Uterus (tissue), 3 donors: ENCODE measurements at regions not wholly inside any gene's neighbourhood (a gene's known extent, or its start where the extent isn't known, plus 50 kb on each side); places are given as distances from the start of the nearest gene placed in this dataset.
A peak's percentile ranks its signal among the peaks of the same experiment; 100 is the strongest.
"Not testable (repeated sequence)": the region's sequence is repeated elsewhere in the genome, so short reads cannot be mapped to it uniquely, and the experiment has no call there.

Experiments used
- DNase-seq, 2 donors: peaks; one replicate each; pipeline ENCODE4 v3.0.0-alpha.2; 2019 to 2020
- H3K27ac ChIP-seq, 2 donors: fragments of 200-600 bp; sonication (generic); 1 replicate in 1 of 2; 2 replicates in 1 of 2; pipeline ENCODE4 v1.5.1; 2016 to 2018
- H3K27me3 ChIP-seq, 2 donors: fragments of 200-600 bp; sonication (generic); one replicate each; pipeline ENCODE4 v1.5.1; 2018 to 2019; ENCODE audit warnings: control low read depth in 1 of 2
- H3K36me3 ChIP-seq, 2 donors: fragments of 200-600 bp; sonication (generic); one replicate each; pipeline ENCODE4 v1.5.1; 2019; ENCODE audit warnings: control low read depth in 1 of 2
- H3K4me1 ChIP-seq, 2 donors: fragments of 200-600 bp; sonication (generic); one replicate each; pipeline ENCODE4 v1.5.1; 2018 to 2019; ENCODE audit warnings: control low read depth in 1 of 2
- H3K4me3 ChIP-seq, 2 donors: fragments of 200-600 bp; sonication (generic); 1 replicate in 1 of 2; 2 replicates in 1 of 2; pipeline ENCODE4 v1.5.1; 2018 to 2019; ENCODE audit warnings: mild to moderate bottlenecking in 1 of 2
- H3K9me3 ChIP-seq, 2 donors: fragments of 200-600 bp; sonication (generic); one replicate each; pipeline ENCODE4 v1.5.1; 2019; ENCODE audit warnings: control low read depth in 1 of 2
- CTCF ChIP-seq, 4 experiments: fragments of 200-600 bp in 2 of 4; fragments of 450-650 bp in 2 of 4; sonication (generic) in 2 of 4; IDR thresholded peaks; one replicate each; pipeline ENCODE4 v1.5.1; 2016 to 2019; ENCODE audit warnings: antibody characterized with exemption in 4 of 4, mild to moderate bottlenecking in 2 of 4, moderate library complexity in 1 of 4
- POLR2A ChIP-seq, 2 donors: fragments of 450-650 bp; IDR thresholded peaks; one replicate each; pipeline ENCODE4 v1.6.1; 2016; ENCODE audit warnings: antibody characterized with exemption in 2 of 2, mild to moderate bottlenecking in 1 of 2, moderate library complexity in 1 of 2
- intact Hi-C: fragments of 100-400 bp; cut with DNase I; formaldehyde crosslinking; loops from one replicate; pipeline ENCODE4 v1.15.1; 2023; ENCODE audit warnings: low total_unique reads
- donor health status: DM: yes; HTN: yes; CAD: no.

GRCh38 chr20:12555369-12555768, 453.4 kb upstream of the SPTLC3 start:
- Histone ChIP-seq H3K9me3 (no peaks in the 10 kb centered on the region), H3K4me3 (no peak overlapping the region), H3K27me3 (no peaks in the 10 kb centered on the region), H3K4me1 (no peaks in the 10 kb centered on the region), H3K27ac (no peak overlapping the region), H3K36me3 (no peaks in the 10 kb centered on the region)
- DNase-seq: no peak
- intact Hi-C loops: no loop called here
- TF ChIP-seq POLR2A (IDR thresholded peaks at IDR 0.05) (no peak), CTCF (IDR thresholded peaks at IDR 0.05) (no peak)

GRCh38 chr20:12555849-12556248, 452.9 kb upstream of the SPTLC3 start:
- intact Hi-C loops, DNase-seq: not testable (repeated sequence)

DNA sequence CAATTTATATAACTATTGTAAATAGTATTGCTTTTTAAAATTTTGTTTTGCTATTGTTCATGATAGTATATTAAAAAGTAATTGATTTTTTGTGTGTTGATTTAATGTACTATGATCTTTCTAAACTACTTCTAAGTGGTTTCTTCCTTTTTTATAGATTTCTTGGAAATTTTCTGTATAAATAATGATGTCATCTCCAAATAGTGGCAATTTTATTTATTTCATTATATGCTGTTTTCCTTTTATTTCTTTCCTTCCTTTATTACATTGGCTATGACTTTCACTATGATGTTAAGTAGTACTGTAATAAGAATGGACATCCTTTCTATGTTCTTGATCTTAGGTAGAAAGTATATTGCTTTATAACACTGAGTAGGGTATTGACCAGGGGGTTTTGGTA, 451.5 kb upstream of the SPTLC3 start:
- no peak overlapping the region for H3K27ac ChIP-seq
- no peaks in the 10 kb centered on the region for H3K9me3 ChIP-seq
- H3K4me1 ChIP-seq: no peaks in the 10 kb centered on the region
- H3K27me3 ChIP-seq: no peaks in the 10 kb centered on the region
- intact Hi-C loops: no loop called here
- no peak for DNase-seq
- no peak overlapping the region for H3K4me3 ChIP-seq
- H3K36me3 ChIP-seq: no peaks in the 10 kb centered on the region
- TF ChIP-seq CTCF (IDR thresholded peaks at IDR 0.05): no peak
- TF ChIP-seq POLR2A (IDR thresholded peaks at IDR 0.05): no peak

More at GRCh38 chr20:12555849-12556248, 452.9 kb upstream of the SPTLC3 start:
- not testable (repeated sequence) for H3K4me3 ChIP-seq, H3K27me3 ChIP-seq, H3K27ac ChIP-seq, H3K9me3 ChIP-seq, H3K36me3 ChIP-seq, H3K4me1 ChIP-seq

DNA sequence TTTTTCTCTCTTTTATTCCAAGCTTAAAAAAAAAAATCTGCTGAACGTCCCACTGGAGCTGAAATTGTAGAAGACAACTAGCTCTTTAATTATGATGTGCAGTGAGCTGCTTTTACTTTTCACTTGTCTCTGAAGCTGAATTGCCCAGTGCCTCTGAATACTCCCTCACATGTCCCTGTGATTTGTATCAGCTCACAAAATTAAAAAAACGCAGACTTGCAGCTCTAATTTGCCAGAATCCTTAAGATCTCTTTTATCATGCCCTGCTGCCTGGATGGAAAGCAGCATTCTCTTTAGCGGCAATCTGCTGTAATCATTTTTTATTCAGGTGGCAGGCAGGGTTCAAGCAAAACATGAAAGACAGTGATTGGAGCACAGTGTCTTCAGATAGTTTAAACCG, 443.8 kb upstream of the SPTLC3 start:
- Histone ChIP-seq H3K27ac (peak overlapping the region; percentile 11 to 28), H3K36me3 (no peaks in the 10 kb centered on the region), H3K27me3 (no peaks in the 10 kb centered on the region), H3K9me3 (no peaks in the 10 kb centered on the region), H3K4me1 (no peaks in the 10 kb centered on the region), H3K4me3 (no peak overlapping the region)
- no peak for DNase-seq
- no peak for TF ChIP-seq POLR2A (IDR thresholded peaks at IDR 0.05)
- no peak for TF ChIP-seq CTCF (IDR thresholded peaks at IDR 0.05)
- intact Hi-C loops: no loop called here

DNA sequence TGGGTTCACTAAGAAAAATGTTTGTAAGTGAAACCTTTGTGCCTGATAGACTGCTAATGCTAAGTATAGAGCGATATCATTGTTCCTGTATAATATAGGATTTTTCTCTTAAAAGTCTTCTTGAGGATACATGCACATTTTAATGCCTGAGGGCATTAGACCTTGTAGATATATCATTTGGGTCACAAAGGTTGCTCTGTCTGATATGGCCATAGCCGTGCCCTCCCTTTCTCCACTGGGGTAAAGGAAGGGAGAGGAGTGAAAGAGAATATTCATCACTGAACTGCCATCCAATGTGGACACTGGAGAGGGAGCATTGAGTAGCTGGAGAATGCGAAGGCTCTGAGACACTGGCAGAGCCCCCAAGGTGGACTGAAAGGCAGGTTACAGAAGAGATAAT, 442.2 kb upstream of the SPTLC3 start:
- Histone ChIP-seq H3K4me1 (no peaks in the 10 kb centered on the region), H3K27ac (no peak overlapping the region), H3K27me3 (no peaks in the 10 kb centered on the region), H3K9me3 (no peaks in the 10 kb centered on the region), H3K36me3 (no peaks in the 10 kb centered on the region), H3K4me3 (no peak overlapping the region)
- DNase-seq: no peak
- TF ChIP-seq CTCF (IDR thresholded peaks at IDR 0.05) (no peak), POLR2A (IDR thresholded peaks at IDR 0.05) (no peak)
- intact Hi-C loops: no loop called here

- peaks cover 0 to 9% of the 10 kb centered on the region in 2 donors for H3K4me1 ChIP-seq
- H3K27me3 ChIP-seq: no peaks in the 10 kb centered on the region
- intact Hi-C loops: no loop called here
- H3K36me3 ChIP-seq: no peaks in the 10 kb centered on the region
- no peak for DNase-seq
- no peak overlapping the region for H3K4me3 ChIP-seq
- no peaks in the 10 kb centered on the region for H3K9me3 ChIP-seq
- TF ChIP-seq POLR2A (IDR thresholded peaks at IDR 0.05) (no peak), CTCF (IDR thresholded peaks at IDR 0.05) (no peak)
- H3K27ac ChIP-seq: no peak overlapping the region
Measured at GRCh38 chr20:12570371-12570770, 438.4 kb upstream of the SPTLC3 start.
